Transverse colon (tissue), 4 donors: ENCODE measurements at regions not wholly inside any gene's neighbourhood (a gene's known extent, or its start where the extent isn't known, plus 50 kb on each side); places are given as distances from the start of the nearest gene placed in this dataset.
"Not testable (repeated sequence)": the region's sequence is repeated elsewhere in the genome, so short reads cannot be mapped to it uniquely, and the experiment has no call there.

Experiments
- DNase-seq: peaks from one replicate; pipeline ENCODE4 v3.0.0-alpha.2; 2019
- H3K27ac ChIP-seq, 4 donors: fragments of 200-600 bp; sonication (generic); 2 replicates each; pipeline ENCODE4 v1.5.1; 2016 to 2018; ENCODE audit warnings: inconsistent platforms in 4 of 4
- H3K27me3 ChIP-seq: fragments of 200-600 bp; sonication (generic); 2 replicates; pipeline ENCODE4 v1.5.1; 2017; ENCODE audit warnings: inconsistent platforms
- H3K36me3 ChIP-seq, 4 donors: fragments of 200-600 bp; sonication (generic); 2 replicates each; pipeline ENCODE4 v1.5.1; 2017 to 2019; ENCODE audit warnings: inconsistent platforms in 4 of 4
- H3K4me1 ChIP-seq, 4 donors: fragments of 200-600 bp; sonication (generic); 2 replicates each; pipeline ENCODE4 v1.5.1; 2017 to 2020; ENCODE audit warnings: inconsistent platforms in 4 of 4
- H3K4me3 ChIP-seq, 4 donors: fragments of 200-600 bp; sonication (generic); 1 replicate in 1 of 4; 2 replicates in 3 of 4; pipeline versions ENCODE4 v1.5.1 to v1.6.1; 2017 to 2019; ENCODE audit warnings: inconsistent platforms in 4 of 4
- H3K9me3 ChIP-seq, 2 donors: fragments of 200-600 bp; sonication (generic); 2 replicates each; pipeline ENCODE4 v1.5.1; 2017 to 2019; ENCODE audit warnings: inconsistent platforms in 2 of 2
- CTCF ChIP-seq, 5 experiments: fragments of 200-600 bp in 3 of 5; fragments of 450-650 bp in 2 of 5; sonication (generic) in 3 of 5; IDR thresholded peaks; 1 replicate in 2 of 5; 2 replicates in 3 of 5; pipeline ENCODE4 v1.5.1; 2016 to 2017; ENCODE audit warnings: antibody characterized with exemption in 5 of 5, inconsistent platforms in 3 of 5, mild to moderate bottlenecking in 2 of 5, moderate library complexity in 1 of 5
- EP300 ChIP-seq: sonication (generic); formaldehyde crosslinking; IDR thresholded peaks from one replicate; pipeline ENCODE4 v1.6.1; 2017; ENCODE audit warnings: antibody characterized with exemption, low read depth
- POLR2A ChIP-seq: fragments of 450-650 bp; IDR thresholded peaks from one replicate; pipeline ENCODE4 v1.6.1; 2016; ENCODE audit warnings: antibody characterized with exemption, mild to moderate bottlenecking, moderate library complexity
- POLR2AphosphoS5 ChIP-seq, 3 donors: sonication (generic); formaldehyde crosslinking; IDR thresholded peaks; one replicate each; pipeline ENCODE4 v1.6.1; 2016; ENCODE audit warnings: antibody characterized with exemption in 3 of 3
- WGBS, 2 donors: methylation state at CpG; one replicate each; pipeline ENCODE4 v1.1.5; 2018; ENCODE audit warnings: low coverage in 1 of 2; 5-methylcytosine and 5-hydroxymethylcytosine counted together
- in situ Hi-C, 4 donors: fragments of 200-750 bp; cut with MboI; loops; one replicate each; pipeline versions ENCODE4 v1.15.0 to v1.15.1; 2017; ENCODE audit warnings: low sequenced_read_pairs in 3 of 4, low pct_ligation_motif_present in 1 of 4, low pct_unique_long_range_greater_than_20kb in 1 of 4
- intact Hi-C: fragments of 100-400 bp; cut with DNase I; formaldehyde crosslinking; loops from one replicate; pipeline ENCODE4 v1.15.1; 2023; ENCODE audit warnings: low total_unique reads

DNA sequence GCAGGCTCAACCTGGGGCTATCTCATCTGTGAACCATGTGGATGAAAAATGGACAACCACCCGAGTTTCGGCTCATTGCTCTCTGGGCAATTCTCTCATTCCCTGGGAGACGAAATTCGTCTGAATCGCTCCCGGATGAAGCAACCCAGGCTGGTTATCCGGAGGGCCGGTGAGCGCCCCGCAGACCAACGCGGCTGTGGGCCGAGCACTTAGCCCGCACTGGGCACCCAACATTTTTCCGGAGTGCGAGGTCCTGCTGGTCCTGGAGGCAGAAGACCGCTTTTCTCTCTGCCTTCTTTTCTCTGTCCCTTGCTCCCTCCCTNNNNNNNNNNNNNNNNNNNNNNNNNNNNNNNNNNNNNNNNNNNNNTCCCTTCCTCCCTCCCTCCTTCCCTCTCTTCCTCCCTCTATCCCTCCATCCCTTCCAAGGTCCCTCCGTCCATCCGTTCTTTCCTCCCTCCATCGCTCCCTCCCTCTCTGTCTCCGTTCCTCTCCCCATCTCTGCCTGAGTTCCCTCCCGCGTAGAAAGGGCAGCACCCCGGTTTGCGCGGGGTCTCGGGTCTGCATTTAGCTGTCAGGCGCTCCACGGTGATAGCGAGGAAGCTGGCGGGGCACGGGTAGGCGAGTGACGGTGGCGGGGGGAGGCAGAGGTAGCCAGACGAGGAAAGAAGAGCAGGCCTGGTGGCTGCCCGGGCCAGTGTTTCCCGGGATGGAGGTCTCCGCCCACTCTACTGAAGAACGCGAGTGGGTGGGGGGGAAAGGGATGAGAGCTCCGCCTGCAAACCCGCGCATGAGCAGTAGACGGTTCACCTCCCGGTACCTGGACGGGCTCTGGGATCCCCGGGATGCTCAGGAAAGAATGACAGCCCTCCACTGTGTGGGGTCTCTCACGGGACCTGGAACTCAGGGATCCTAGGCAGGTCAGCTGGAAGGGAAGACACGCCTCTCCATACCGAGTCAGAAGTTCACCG lies 1809.7 kb upstream of the DEFB115 start:
- 67 to 82% methylated on average over 4 to 52 of the region's 52 CpGs for WGBS, 2 donors
- H3K36me3 ChIP-seq, in situ Hi-C loops, H3K27me3 ChIP-seq, H3K27ac ChIP-seq, DNase-seq, H3K9me3 ChIP-seq, intact Hi-C loops, H3K4me1 ChIP-seq: not testable (repeated sequence)
- peak overlapping the region in 1 of 4 donors; percentile 31 for H3K4me3 ChIP-seq

DNA sequence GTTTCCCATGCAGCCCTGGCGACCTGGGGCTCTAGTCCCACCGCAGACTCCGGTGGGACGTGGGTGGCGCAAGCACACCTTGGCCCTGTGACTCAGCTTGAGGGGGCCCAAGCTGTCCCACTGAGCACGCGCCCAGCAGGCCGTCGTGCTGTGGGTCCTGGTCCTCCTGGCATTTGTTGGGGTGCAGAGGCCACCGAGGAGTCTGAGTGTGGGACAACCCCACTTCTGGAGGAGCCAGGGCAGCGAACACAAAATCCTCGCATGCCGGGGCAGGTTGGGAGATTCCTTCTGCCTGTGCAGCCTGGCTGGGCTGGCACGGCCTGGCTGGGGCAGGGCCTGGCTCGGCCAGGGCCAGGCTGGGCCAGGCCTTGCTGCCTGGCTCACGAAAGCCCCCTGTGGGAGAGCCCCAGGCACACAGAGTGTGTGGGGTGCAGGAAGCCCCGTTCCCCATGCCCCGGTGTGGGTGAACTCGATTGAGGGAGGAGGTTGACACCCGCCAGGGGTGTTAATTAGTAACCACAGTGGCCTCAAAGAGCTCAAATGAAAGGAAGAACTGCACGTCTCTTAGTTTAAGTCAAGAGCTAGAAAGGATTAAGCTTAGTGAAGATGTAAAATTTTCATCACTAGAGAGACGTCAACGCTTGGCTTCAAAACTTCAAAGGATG lies 1808.5 kb upstream of the DEFB115 start:
- intact Hi-C loops (no loop called here), in situ Hi-C loops (no loop called here)
- Histone ChIP-seq H3K9me3 (no peaks in the 10 kb centered on the region), H3K36me3 (no peaks in the 10 kb centered on the region), H3K27me3 (peaks cover 3% of the 10 kb centered on the region), H3K4me3 (no peak overlapping the region), H3K27ac (no peak overlapping the region), H3K4me1 (peaks cover 0 to 3% (median 0%) of the 10 kb centered on the region in 4 donors)
- TF ChIP-seq CTCF (IDR thresholded peaks at IDR 0.05) (no peak), EP300 (no peak), POLR2AphosphoS5 (IDR thresholded peaks at IDR 0.05) (no peak), POLR2A (no peak)
- WGBS, 2 donors = 89 to 91% methylated on average over 3 to 21 of the region's 23 CpGs
- DNase-seq = no peak

DNA sequence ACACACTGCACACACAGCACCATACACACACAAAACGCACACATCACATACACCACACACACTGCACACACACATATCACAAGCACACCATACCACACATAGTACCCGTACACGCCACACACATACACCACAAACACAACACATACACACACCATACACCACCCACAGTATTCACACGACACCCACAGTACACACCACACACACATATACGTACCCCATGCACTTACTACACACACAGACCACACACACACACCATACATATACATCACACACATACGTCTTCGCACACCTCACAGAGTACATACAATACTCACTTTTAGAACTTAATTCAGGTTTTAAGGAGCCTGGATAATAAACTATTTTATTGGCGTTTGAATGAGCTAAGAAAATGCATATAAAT lies 1805.3 kb upstream of the DEFB115 start:
- intact Hi-C loops (no loop called here), in situ Hi-C loops (no loop called here)
- H3K4me1 ChIP-seq = no peaks in the 10 kb centered on the region
- WGBS, 2 donors = 77 to 79% methylated on average over 5 to 8 of the region's 8 CpGs
- no peak for TF ChIP-seq POLR2AphosphoS5 (IDR thresholded peaks at IDR 0.05)
- TF ChIP-seq CTCF (IDR thresholded peaks at IDR 0.05) = no peak
- no peak for TF ChIP-seq EP300
- TF ChIP-seq POLR2A = no peak
- H3K4me3 ChIP-seq = no peak overlapping the region
- no peak for DNase-seq
- H3K27ac ChIP-seq = no peak overlapping the region
- H3K27me3 ChIP-seq = no peaks in the 10 kb centered on the region
- H3K9me3 ChIP-seq = no peaks in the 10 kb centered on the region
- H3K36me3 ChIP-seq = no peaks in the 10 kb centered on the region

DNA sequence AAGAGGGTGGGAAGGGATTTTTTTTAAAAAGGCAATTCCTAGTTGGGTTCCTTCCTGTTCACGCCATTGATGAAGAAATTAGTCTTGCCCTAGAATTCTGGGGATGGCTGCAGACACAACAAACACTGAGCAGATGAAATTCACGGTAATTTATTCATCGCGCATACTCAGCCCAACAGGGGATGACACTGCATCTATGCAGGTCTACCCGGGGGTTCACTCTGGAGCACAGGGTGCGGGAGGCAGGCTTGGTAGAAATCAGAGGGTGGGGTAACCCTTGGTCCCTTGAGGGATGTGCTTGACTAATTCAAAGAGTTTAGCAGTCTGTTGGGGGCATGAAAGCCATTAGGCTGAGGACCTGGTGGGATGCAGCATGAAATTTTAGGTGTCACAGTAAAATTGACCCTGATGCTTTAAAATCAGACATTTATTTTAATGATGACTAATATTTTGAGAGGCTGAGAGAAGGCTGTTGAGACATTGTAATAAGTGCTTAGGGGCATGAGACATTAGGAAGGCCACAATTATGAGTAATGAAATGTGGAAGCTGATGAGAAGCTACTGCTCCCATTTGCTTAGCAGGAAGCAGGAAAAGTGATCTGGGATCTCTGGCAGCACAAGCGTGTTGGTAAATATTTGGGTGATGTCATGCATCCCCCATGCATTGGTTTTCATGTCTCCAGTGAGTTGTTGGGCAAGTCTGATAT lies 1800.3 kb upstream of the DEFB115 start:
- in situ Hi-C loops, H3K27me3 ChIP-seq, intact Hi-C loops, H3K4me3 ChIP-seq, H3K27ac ChIP-seq, H3K9me3 ChIP-seq, H3K36me3 ChIP-seq, DNase-seq, H3K4me1 ChIP-seq: not testable (repeated sequence)
- WGBS, 2 donors = 61 to 62% methylated on average over 7 of the region's 7 CpGs

DNA sequence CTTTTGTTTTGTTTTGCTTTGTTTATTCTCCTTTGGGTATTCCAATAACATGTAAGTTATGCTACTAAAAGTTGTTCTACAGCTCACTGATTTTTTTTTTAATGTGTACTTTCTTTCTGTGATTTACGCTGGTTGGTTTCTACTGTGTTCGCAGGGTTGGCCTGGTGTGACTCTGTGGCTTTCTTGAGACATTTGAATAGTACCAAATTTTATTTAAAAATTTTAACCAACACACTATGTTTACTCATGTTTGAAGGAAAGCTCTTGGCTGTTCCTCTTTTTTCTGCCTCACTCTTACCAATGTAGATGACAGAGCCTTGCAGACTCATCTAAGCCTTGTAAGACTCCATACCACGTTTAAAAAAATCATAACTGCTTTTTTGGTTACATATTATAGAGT lies 1784.9 kb upstream of the DEFB115 start:
- H3K27me3 ChIP-seq = no peaks in the 10 kb centered on the region
- no peaks in the 10 kb centered on the region for H3K36me3 ChIP-seq
- intact Hi-C loops = no loop called here
- no peaks in the 10 kb centered on the region for H3K9me3 ChIP-seq
- in situ Hi-C loops = no loop called here
- H3K4me3 ChIP-seq = no peak overlapping the region
- no peak for DNase-seq
- H3K4me1 ChIP-seq = no peaks in the 10 kb centered on the region
- no peak overlapping the region for H3K27ac ChIP-seq
- TF ChIP-seq POLR2AphosphoS5 (IDR thresholded peaks at IDR 0.05) = no peak
- no peak for TF ChIP-seq POLR2A
- TF ChIP-seq CTCF (IDR thresholded peaks at IDR 0.05) = no peak
- TF ChIP-seq EP300 = no peak
- 52 to 64% methylated on average over 3 of the region's 3 CpGs for WGBS, 2 donors

DNA sequence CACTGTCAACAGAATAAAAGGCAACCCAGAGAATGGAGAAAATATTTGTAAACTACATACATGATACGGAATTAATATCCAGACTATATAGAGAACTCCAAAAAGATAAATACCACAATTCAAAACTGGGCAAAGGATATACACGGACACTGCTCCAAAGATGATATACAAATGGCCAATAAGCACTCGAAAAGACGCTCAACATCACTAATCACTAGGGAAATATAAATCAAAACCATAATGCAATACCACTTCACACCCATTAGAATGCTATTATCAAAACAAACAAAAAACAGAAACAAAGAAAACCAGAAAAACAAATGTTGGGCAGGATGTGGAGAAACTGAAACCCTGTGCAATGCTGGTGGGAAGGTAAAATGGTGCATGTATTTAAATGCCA lies 1764.6 kb upstream of the DEFB115 start:
- H3K27me3 ChIP-seq, DNase-seq, H3K9me3 ChIP-seq, in situ Hi-C loops, intact Hi-C loops, H3K4me1 ChIP-seq, H3K4me3 ChIP-seq, H3K27ac ChIP-seq, H3K36me3 ChIP-seq: not testable (repeated sequence)
- 83 to 91% methylated on average over 4 of the region's 4 CpGs for WGBS, 2 donors

GRCh38 chr20:29496767-29497166 lies 1760.7 kb upstream of the DEFB115 start:
- H3K27me3 ChIP-seq, in situ Hi-C loops, H3K4me1 ChIP-seq, intact Hi-C loops, H3K9me3 ChIP-seq, H3K36me3 ChIP-seq, DNase-seq: not testable (repeated sequence)
- H3K27ac ChIP-seq = peak overlapping the region in 1 of 4 donors; percentile 78
- 44 to 77% methylated on average over 6 to 27 of the region's 27 CpGs for WGBS, 2 donors
- peak overlapping the region in 1 of 4 donors; percentile 66 for H3K4me3 ChIP-seq
